Body of pancreas (tissue), 4 donors: ENCODE measurements at regions not wholly inside any gene's neighbourhood (a gene's known extent, or its start where the extent isn't known, plus 50 kb on each side); places are given as distances from the start of the nearest gene placed in this dataset.

Experiments used
- POLR2A ChIP-seq, 3 donors: fragments of 450-650 bp; IDR thresholded peaks; one replicate each; pipeline ENCODE4 v1.6.1; 2016; ENCODE audit warnings: antibody characterized with exemption in 3 of 3, mild to moderate bottlenecking in 2 of 3
- TF ChIP-seq, protein P1 (sequence below), 7 experiments: fragments of 450-650 bp in 4 of 7; fragments of 200-600 bp in 3 of 7; sonication (generic) in 3 of 7; IDR thresholded peaks; one replicate each; pipeline ENCODE4 v1.5.1; 2016 to 2019; ENCODE audit warnings: antibody characterized with exemption in 7 of 7

DNA sequence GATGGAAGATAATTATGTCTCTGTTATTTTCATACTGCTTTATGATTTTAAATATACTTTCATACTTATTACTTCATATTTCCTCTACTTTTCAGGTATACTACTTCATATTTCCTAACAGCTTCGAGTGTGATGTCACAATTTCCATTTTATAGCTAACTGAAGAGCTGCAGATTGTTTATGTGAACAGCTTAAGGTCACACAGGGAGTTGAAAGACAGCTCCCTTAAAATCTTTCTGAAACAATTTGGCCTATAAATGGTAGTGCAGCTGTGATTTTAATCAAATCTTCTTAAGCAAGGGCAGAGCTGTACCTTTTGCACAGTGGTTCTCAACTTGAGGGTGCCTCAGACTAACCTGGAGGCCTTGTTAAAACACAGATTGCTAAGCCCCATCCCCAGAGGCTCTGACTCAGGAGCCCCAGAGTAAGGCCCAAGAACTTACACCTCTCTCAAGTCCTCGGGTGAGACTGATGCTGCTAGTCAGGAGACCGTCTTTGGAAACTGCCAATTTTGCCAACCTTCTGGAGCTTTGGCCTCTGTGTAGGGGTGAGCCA, 347.0 kb upstream of the HSF2 start:
- TF ChIP-seq, protein P1, sequence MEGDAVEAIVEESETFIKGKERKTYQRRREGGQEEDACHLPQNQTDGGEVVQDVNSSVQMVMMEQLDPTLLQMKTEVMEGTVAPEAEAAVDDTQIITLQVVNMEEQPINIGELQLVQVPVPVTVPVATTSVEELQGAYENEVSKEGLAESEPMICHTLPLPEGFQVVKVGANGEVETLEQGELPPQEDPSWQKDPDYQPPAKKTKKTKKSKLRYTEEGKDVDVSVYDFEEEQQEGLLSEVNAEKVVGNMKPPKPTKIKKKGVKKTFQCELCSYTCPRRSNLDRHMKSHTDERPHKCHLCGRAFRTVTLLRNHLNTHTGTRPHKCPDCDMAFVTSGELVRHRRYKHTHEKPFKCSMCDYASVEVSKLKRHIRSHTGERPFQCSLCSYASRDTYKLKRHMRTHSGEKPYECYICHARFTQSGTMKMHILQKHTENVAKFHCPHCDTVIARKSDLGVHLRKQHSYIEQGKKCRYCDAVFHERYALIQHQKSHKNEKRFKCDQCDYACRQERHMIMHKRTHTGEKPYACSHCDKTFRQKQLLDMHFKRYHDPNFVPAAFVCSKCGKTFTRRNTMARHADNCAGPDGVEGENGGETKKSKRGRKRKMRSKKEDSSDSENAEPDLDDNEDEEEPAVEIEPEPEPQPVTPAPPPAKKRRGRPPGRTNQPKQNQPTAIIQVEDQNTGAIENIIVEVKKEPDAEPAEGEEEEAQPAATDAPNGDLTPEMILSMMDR (IDR thresholded peaks at IDR 0.05), result no peak
- TF ChIP-seq POLR2A (IDR thresholded peaks at IDR 0.05), result no peak
